WTC11 (cell line): ENCODE measurements at regions not wholly inside any gene's neighbourhood (a gene's known extent, or its start where the extent isn't known, plus 50 kb on each side); places are given as distances from the start of the nearest gene placed in this dataset.

Experiments
- ATAC-seq: fragments of 200-7000 bp; cut with Tn5 transposase; 2 replicates; pipeline ENCODE4 v1.10.0; 2021; ENCODE audit warnings: mild to moderate bottlenecking, moderate library complexity
- CTCF ChIA-PET: fragments of 300-600 bp; sonication (Branson Sonifier 250); formaldehyde crosslinking; loops from one replicate; lab custom pipeline; 2021; ENCODE audit warnings: antibody characterized with exemption; lab: Charles Lee
- POLR2A ChIA-PET: fragments of 350-600 bp; sonication (Branson Sonifier 250); formaldehyde crosslinking; loops from one replicate; lab custom pipeline; 2021; ENCODE audit warnings: antibody characterized with exemption; lab: Charles Lee
- DNase-seq: peaks from one replicate; pipeline ENCODE4 v3.0.0; 2021; ENCODE audit warnings: low spot score
- H3K27ac Mint-ChIP-seq: 2 replicates; pipeline ENCODE4 v1.8.0; 2021; ENCODE audit warnings: mixed read lengths
- H3K27me3 Mint-ChIP-seq: 2 replicates; pipeline ENCODE4 v1.8.0; 2021; ENCODE audit warnings: low read depth, mild to moderate bottlenecking, moderate library complexity, mixed read lengths
- H3K36me3 Mint-ChIP-seq: 2 replicates; pipeline ENCODE4 v1.8.0; 2021; ENCODE audit warnings: mixed read lengths
- H3K4me1 Mint-ChIP-seq: 2 replicates; pipeline ENCODE4 v1.8.0; 2022; ENCODE audit warnings: mixed read lengths
- H3K4me3 Mint-ChIP-seq: 2 replicates; pipeline ENCODE4 v1.8.0; 2021; ENCODE audit warnings: mild to moderate bottlenecking, moderate library complexity, mixed read lengths
- H3K9me3 Mint-ChIP-seq: 2 replicates; pipeline ENCODE4 v1.8.0; 2021; ENCODE audit warnings: mixed read lengths
- ATF2 ChIP-seq: sonication (generic); formaldehyde crosslinking; IDR thresholded peaks from 2 replicates; pipeline ENCODE4 v1.8.1; 2022; ENCODE audit warnings: low read depth, missing genetic modification reagents, borderline replicate concordance
- ATF3 ChIP-seq: sonication (generic); formaldehyde crosslinking; conservative IDR thresholded peaks from 2 replicates; pipeline ENCODE4 v1.8.1; 2022; ENCODE audit warnings: mild to moderate bottlenecking, missing genetic modification reagents
- ATF6 ChIP-seq: sonication (generic); formaldehyde crosslinking; IDR thresholded peaks from 2 replicates; pipeline ENCODE4 v1.8.1; 2023; ENCODE audit warnings: mild to moderate bottlenecking, missing genetic modification reagents
- CTCF ChIP-seq: fragments of 200-600 bp; IDR thresholded peaks from 2 replicates; pipeline ENCODE4 v1.8.0; 2022; ENCODE audit warnings: antibody characterized with exemption
- E2F1 ChIP-seq: sonication (generic); formaldehyde crosslinking; IDR thresholded peaks from 2 replicates; pipeline ENCODE4 v1.8.0; 2022; ENCODE audit warnings: mild to moderate bottlenecking, missing genetic modification reagents
- ERG ChIP-seq: fragments of 250-450 bp; sonication (Bioruptor Pico); IDR thresholded peaks from 2 replicates; pipeline ENCODE4 v1.8.0; 2021; ENCODE audit warnings: mild to moderate bottlenecking
- FOXP4 ChIP-seq: sonication (generic); formaldehyde crosslinking; IDR thresholded peaks from 2 replicates; pipeline ENCODE4 v1.8.0; 2022; ENCODE audit warnings: mild to moderate bottlenecking, missing genetic modification reagents
- IRF1 ChIP-seq: sonication (generic); formaldehyde crosslinking; IDR thresholded peaks from 2 replicates; pipeline ENCODE4 v1.8.0; 2023; ENCODE audit warnings: missing genetic modification reagents
- IRF2 ChIP-seq: sonication (generic); formaldehyde crosslinking; IDR thresholded peaks from 2 replicates; pipeline ENCODE4 v1.8.0; 2022; ENCODE audit warnings: low read depth, missing genetic modification reagents, borderline replicate concordance
- KAT7 ChIP-seq: sonication (generic); formaldehyde crosslinking; IDR thresholded peaks from 2 replicates; pipeline ENCODE4 v1.8.1; 2023; ENCODE audit warnings: missing genetic modification reagents, mild to moderate bottlenecking, borderline replicate concordance
- MAX ChIP-seq: sonication (generic); formaldehyde crosslinking; IDR thresholded peaks from 2 replicates; pipeline ENCODE4 v1.8.0; 2022; ENCODE audit warnings: mild to moderate bottlenecking, missing genetic modification reagents
- NFATC4 ChIP-seq: fragments of 250-450 bp; sonication (Bioruptor Pico); IDR thresholded peaks from 2 replicates; pipeline ENCODE4 v1.9.0; 2021; ENCODE audit warnings: mild to moderate bottlenecking
- PRDM15 ChIP-seq: sonication (generic); formaldehyde crosslinking; IDR thresholded peaks from 2 replicates; pipeline ENCODE4 v1.8.0; 2022; ENCODE audit warnings: missing genetic modification reagents
- PREB ChIP-seq: sonication (generic); formaldehyde crosslinking; IDR thresholded peaks from 2 replicates; pipeline ENCODE4 v1.8.1; 2022; ENCODE audit warnings: mild to moderate bottlenecking, missing genetic modification reagents, moderate library complexity, borderline replicate concordance
- SMAD3 ChIP-seq: sonication (generic); formaldehyde crosslinking; IDR thresholded peaks from 2 replicates; pipeline ENCODE4 v1.8.0; 2022; ENCODE audit warnings: missing genetic modification reagents, mild to moderate bottlenecking, borderline replicate concordance
- SP1 ChIP-seq: sonication (generic); formaldehyde crosslinking; conservative IDR thresholded peaks from 2 replicates; pipeline ENCODE4 v1.8.1; 2022; ENCODE audit warnings: missing genetic modification reagents
- TEAD4 ChIP-seq: sonication (generic); formaldehyde crosslinking; IDR thresholded peaks from 2 replicates; pipeline ENCODE4 v1.8.0; 2022; ENCODE audit warnings: mild to moderate bottlenecking, missing genetic modification reagents

GRCh38 chr10:33805831-33806230 lies 471.4 kb upstream of the NRP1 start:
- H3K36me3 Mint-ChIP-seq = no peaks in the 10 kb centered on the region
- H3K4me3 Mint-ChIP-seq = no peak overlapping the region
- no peaks in the 10 kb centered on the region for H3K9me3 Mint-ChIP-seq
- TF ChIP-seq MAX (CRISPR knock-in tag) (no peak), ATF6 (CRISPR knock-in tag) (no peak), E2F1 (CRISPR knock-in tag) (no peak), SP1 (no peak), ERG (CRISPR knock-in tag) (no peak), ATF3 (no peak), IRF1 (CRISPR knock-in tag) (no peak), KAT7 (CRISPR knock-in tag) (no peak), CTCF (no peak)
- peaks cover 20% of the 10 kb centered on the region for H3K4me1 Mint-ChIP-seq
- no peak for ATAC-seq
- 0 out of 2 replicates have a peak, but pooled peaks cover 3% of the 10 kb centered on the region for H3K27me3 Mint-ChIP-seq
- CTCF ChIA-PET = no interaction called here
- DNase-seq = no peak
- POLR2A ChIA-PET = no interaction called here
- H3K27ac Mint-ChIP-seq = no peak overlapping the region

GRCh38 chr10:33804584-33804983 lies 470.1 kb upstream of the NRP1 start:
- ChIA-PET POLR2A (no interaction called here), CTCF (interaction anchor here (0.6 kb wide), 1 partner anchor 32 kb away, joined by 6 read pairs; no protein-coding TSS in a partner anchor)
- no peak for ATAC-seq
- 0 out of 2 replicates have a peak, but pooled peaks cover 3% of the 10 kb centered on the region for H3K27me3 Mint-ChIP-seq
- H3K36me3 Mint-ChIP-seq = no peaks in the 10 kb centered on the region
- H3K27ac Mint-ChIP-seq = no peak overlapping the region
- no peaks in the 10 kb centered on the region for H3K9me3 Mint-ChIP-seq
- peaks cover 16% of the 10 kb centered on the region for H3K4me1 Mint-ChIP-seq
- H3K4me3 Mint-ChIP-seq = no peak overlapping the region
- no peak for DNase-seq
- TF ChIP-seq FOXP4 (no peak), PREB (no peak), ATF2 (no peak), TEAD4 (CRISPR knock-in tag) (no peak), SMAD3 (CRISPR knock-in tag) (no peak), IRF2 (CRISPR knock-in tag) (no peak), ATF3 (no peak), NFATC4 (no peak), PRDM15 (no peak)
